ENCODE measurements at regions not wholly inside any gene's neighbourhood (a gene's known extent, or its start where the extent isn't known, plus 50 kb on each side); places are given as distances from the start of the nearest gene placed in this dataset.

GRCh38 chr4:160724063-160724462 lies 1439.7 kb downstream of the FSTL5 start:
- H3K27ac ChIP-seq (ENCODE audit: low read depth, low read length), result no peak overlapping the region
- CTCF ChIA-PET, result interaction anchor here (0.6 kb wide), 1 partner anchor 21 kb away, joined by 4 read pairs; no protein-coding TSS in a partner anchor
- no peaks in the 10 kb centered on the region for H4K20me1 ChIP-seq (ENCODE audit: insufficient read depth)
- no peak for TF ChIP-seq CEBPB (IDR thresholded peaks at IDR 0.05; ENCODE audit: low read depth)
- no peak for TF ChIP-seq YY1 (IDR thresholded peaks at IDR 0.05; ENCODE audit: extremely low read depth, insufficient replicate concordance, low read depth, low read length)
- TF ChIP-seq EZH2phosphoT487 (IDR thresholded peaks at IDR 0.05; ENCODE audit: borderline replicate concordance), result no peak
- TF ChIP-seq CBX3 (IDR thresholded peaks at IDR 0.05; ENCODE audit: low read depth), result no peak
- no peak for TF ChIP-seq CTCF (IDR thresholded peaks at IDR 0.05 in 2 of 3, conservative IDR thresholded peaks at IDR 0.05 in 1 of 3; ENCODE audit: borderline replicate concordance in 1 of 3, insufficient read depth in 1 of 3, low read depth in 2 of 3, low read length in 2 of 3)
- peak; percentile 38; the same call in 1 of the 2 replicates for ATAC-seq
- no peaks in the 10 kb centered on the region for H3K79me2 ChIP-seq (ENCODE audit: insufficient read depth, low read length)
- H3K36me3 ChIP-seq (ENCODE audit: control insufficient read depth in 1 of 2, insufficient read depth in 2 of 2, low read length in 2 of 2), result no peaks in the 10 kb centered on the region
- intact Hi-C loops (cut with micrococcal nuclease), result loop anchor here (1.0 kb wide), 1 partner anchor 33 kb away; no protein-coding TSS in a partner anchor
- no TSS peak for BruUV-seq (replicated peaks)
- no peaks in the 10 kb centered on the region for H3K9me3 ChIP-seq (ENCODE audit: control insufficient read depth in 1 of 2, insufficient read depth in 1 of 2, low read depth in 1 of 2, low read length in 2 of 2)
- no peaks in the 10 kb centered on the region for H3K4me1 ChIP-seq (ENCODE audit: control insufficient read depth in 1 of 2, insufficient read depth in 2 of 2, low read length in 2 of 2)
- no peak for DNase-seq (ENCODE audit: low read depth, low spot score)
- H3K4me3 ChIP-seq (replicated peaks in 1 of 2; ENCODE audit: low read depth in 1 of 2, low read length in 2 of 2), result no peak overlapping the region
- RAD21 ChIA-PET (ENCODE audit: low non-redundant PET in 1 of 2, low total read pairs in 2 of 2, uncharacterized antibody in 2 of 2, unreplicated experiment in 2 of 2), result no interaction called here
- no peaks in the 10 kb centered on the region for H3K27me3 ChIP-seq (ENCODE audit: insufficient read depth, low read length)
- no peaks in the 10 kb centered on the region for H3K9me2 ChIP-seq (ENCODE audit: insufficient read depth)
- POLR2A ChIA-PET, result interaction anchor here (0.7 kb wide), 1 partner anchor 1729 kb away, joined by 3 read pairs; no protein-coding TSS in a partner anchor
- H2AFZ ChIP-seq (ENCODE audit: low read depth, low read length, poor library complexity, severe bottlenecking), result no peak overlapping the region
- H3K9ac ChIP-seq (ENCODE audit: low read length), result no peak overlapping the region
- no peak overlapping the region for H3K4me2 ChIP-seq (ENCODE audit: low read length)

GRCh38 chr4:160745126-160745525 lies 1418.7 kb downstream of the FSTL5 start:
- H3K4me2 ChIP-seq (ENCODE audit: low read length), result no peak overlapping the region
- H2AFZ ChIP-seq (ENCODE audit: low read depth, low read length, poor library complexity, severe bottlenecking), result no peak overlapping the region
- H3K9me3 ChIP-seq (ENCODE audit: control insufficient read depth in 1 of 2, insufficient read depth in 1 of 2, low read depth in 1 of 2, low read length in 2 of 2), result no peaks in the 10 kb centered on the region
- no peak overlapping the region for H3K9ac ChIP-seq (ENCODE audit: low read length)
- DNase-seq (ENCODE audit: low read depth, low spot score) (no peak), ATAC-seq (no peak)
- H4K20me1 ChIP-seq (ENCODE audit: insufficient read depth), result no peaks in the 10 kb centered on the region
- H3K4me1 ChIP-seq (ENCODE audit: control insufficient read depth in 1 of 2, insufficient read depth in 2 of 2, low read length in 2 of 2), result no peaks in the 10 kb centered on the region
- H3K27ac ChIP-seq (ENCODE audit: low read depth, low read length), result no peak overlapping the region
- RAD21 ChIA-PET (ENCODE audit: low non-redundant PET in 1 of 2, low total read pairs in 2 of 2, uncharacterized antibody in 2 of 2, unreplicated experiment in 2 of 2), result no interaction called here
- no TSS peak for BruUV-seq (replicated peaks)
- no peaks in the 10 kb centered on the region for H3K36me3 ChIP-seq (ENCODE audit: control insufficient read depth in 1 of 2, insufficient read depth in 2 of 2, low read length in 2 of 2)
- H3K27me3 ChIP-seq (ENCODE audit: insufficient read depth, low read length), result no peaks in the 10 kb centered on the region
- intact Hi-C loops (cut with micrococcal nuclease), result no loop called here
- H3K79me2 ChIP-seq (ENCODE audit: insufficient read depth, low read length), result no peaks in the 10 kb centered on the region
- CTCF ChIA-PET, result interaction anchor here (0.6 kb wide), 1 partner anchor 21 kb away, joined by 4 read pairs; no protein-coding TSS in a partner anchor
- POLR2A ChIA-PET, result no interaction called here
- H3K9me2 ChIP-seq (ENCODE audit: insufficient read depth), result no peaks in the 10 kb centered on the region
- H3K4me3 ChIP-seq (replicated peaks in 1 of 2; ENCODE audit: low read depth in 1 of 2, low read length in 2 of 2), result no peak overlapping the region
- TF ChIP-seq POLR2A (IDR thresholded peaks at IDR 0.05; ENCODE audit: borderline replicate concordance, extremely low read depth, insufficient read depth, insufficient read length), result no peak
- TF ChIP-seq ZBTB33 (IDR thresholded peaks at IDR 0.05; ENCODE audit: extremely low read depth, insufficient replicate concordance, low read length), result no peak
- TF ChIP-seq TCF7L2 (IDR thresholded peaks at IDR 0.05; ENCODE audit: borderline replicate concordance, extremely low read depth, insufficient read depth, insufficient read length), result no peak
- no peak for TF ChIP-seq RAD21 (IDR thresholded peaks at IDR 0.05; ENCODE audit: low read depth)
- no peak for TF ChIP-seq EZH2phosphoT487 (IDR thresholded peaks at IDR 0.05; ENCODE audit: borderline replicate concordance)
- TF ChIP-seq CEBPB (IDR thresholded peaks at IDR 0.05; ENCODE audit: low read depth), result no peak
- no peak for TF ChIP-seq JUND (IDR thresholded peaks at IDR 0.05)
- no peak for TF ChIP-seq REST (IDR thresholded peaks at IDR 0.05; ENCODE audit: low read depth)

Measured in HCT116 (cell line).